ENCODE measurements at regions not wholly inside any gene's neighbourhood (a gene's known extent, or its start where the extent isn't known, plus 50 kb on each side); places are given as distances from the start of the nearest gene placed in this dataset.
A peak's percentile ranks its signal among the peaks of the same experiment; 100 is the strongest.

GRCh38 chr15:62378772-62379498, 213.8 kb upstream of the C2CD4B start:
- Histone ChIP-seq H3K4me3 (ENCODE audit: low read length) (no peak overlapping the region), H3K27ac (ENCODE audit: low read length) (no peak overlapping the region), H3K9me3 (ENCODE audit: control insufficient read depth, low read length) (no peaks in the 10 kb centered on the region), H3K4me1 (ENCODE audit: control insufficient read depth, insufficient read depth, low read length) (no peaks in the 10 kb centered on the region), H3K27me3 (ENCODE audit: control insufficient read depth, insufficient read depth) (no peaks in the 10 kb centered on the region)
- DNase-seq, result no peak
- intact Hi-C loops (cut with DNase I), result no loop called here
- ATAC-seq, result no peak
- WGBS, result 31% methylated on average over 5 of the region's 5 CpGs

- ATAC-seq (no peak), DNase-seq (no peak)
- 76% methylated on average over 4 of the region's 4 CpGs for WGBS
- Histone ChIP-seq H3K27me3 (ENCODE audit: control insufficient read depth, insufficient read depth) (no peaks in the 10 kb centered on the region), H3K4me3 (ENCODE audit: low read length) (no peak overlapping the region), H3K4me1 (ENCODE audit: control insufficient read depth, insufficient read depth, low read length) (no peaks in the 10 kb centered on the region), H3K27ac (ENCODE audit: low read length) (no peak overlapping the region), H3K9me3 (ENCODE audit: control insufficient read depth, low read length) (no peaks in the 10 kb centered on the region)
- intact Hi-C loops (cut with DNase I), result no loop called here
These were observed 214.9 kb upstream of the C2CD4B start for GRCh38 chr15:62380011-62380410.

- DNase-seq (no peak), ATAC-seq (no peak)
- WGBS, result 91% methylated on average over 1 of the region's 1 CpG
- Histone ChIP-seq H3K4me1 (ENCODE audit: control insufficient read depth, insufficient read depth, low read length) (no peaks in the 10 kb centered on the region), H3K9me3 (ENCODE audit: control insufficient read depth, low read length) (no peaks in the 10 kb centered on the region), H3K4me3 (ENCODE audit: low read length) (no peak overlapping the region), H3K27me3 (ENCODE audit: control insufficient read depth, insufficient read depth) (no peaks in the 10 kb centered on the region), H3K27ac (ENCODE audit: low read length) (no peak overlapping the region)
- intact Hi-C loops (cut with DNase I), result no loop called here
These were observed 217.0 kb upstream of the C2CD4B start for GRCh38 chr15:62382046-62382445.

- under 1% methylated on average over 74 of the region's 74 CpGs for WGBS
These were observed 225.1 kb upstream of the C2CD4B start, which contains the start of gene TLN2 for GRCh38 chr15:62389885-62390790. TLN2 (plus strand) TSS chr15:62390550.

GRCh38 chr15:62390791-62391640, 225.9 kb upstream of the C2CD4B start:
- peaks cover 6% of the 10 kb centered on the region for H3K4me1 ChIP-seq (ENCODE audit: control insufficient read depth, insufficient read depth, low read length)
- intact Hi-C loops (cut with DNase I), result loop anchor here (5.0 to 10.0 kb wide), 6 partner anchors 64 to 354 kb away; no protein-coding TSS in a partner anchor
- DNase-seq, result peak; percentile 60 to 80 (median 77)
- H3K9me3 ChIP-seq (ENCODE audit: control insufficient read depth, low read length), result no peaks in the 10 kb centered on the region
- ATAC-seq, result peak; percentile 69 to 73
- peak overlapping the region; percentile 92 for H3K4me3 ChIP-seq (ENCODE audit: low read length)
- H3K27me3 ChIP-seq (ENCODE audit: control insufficient read depth, insufficient read depth), result no peaks in the 10 kb centered on the region
- under 1% methylated on average over 62 of the region's 62 CpGs for WGBS
- H3K27ac ChIP-seq (ENCODE audit: low read length), result peak overlapping the region; percentile 49

More at GRCh38 chr15:62389885-62390790, 225.1 kb upstream of the C2CD4B start, which contains the start of gene TLN2:
- peak; percentile 72 to 90 (median 89) for DNase-seq
- ATAC-seq, result peak; percentile 90 to 92
- peak within 1 kb of the TSS; percentile 49 for H3K27ac ChIP-seq (ENCODE audit: low read length)
- H3K27me3 ChIP-seq (ENCODE audit: control insufficient read depth, insufficient read depth), result no peaks in the 10 kb centered on the region
- intact Hi-C loops (cut with DNase I), result loop anchor here (5.0 to 10.0 kb wide), 6 partner anchors 65 to 355 kb away; no protein-coding TSS in a partner anchor
- no peaks in the 10 kb centered on the region for H3K9me3 ChIP-seq (ENCODE audit: control insufficient read depth, low read length)
- peak within 1 kb of the TSS; percentile 92 for H3K4me3 ChIP-seq (ENCODE audit: low read length)
- peaks cover 6% of the 10 kb centered on the region for H3K4me1 ChIP-seq (ENCODE audit: control insufficient read depth, insufficient read depth, low read length)

GRCh38 chr15:62391641-62392262, 226.7 kb upstream of the C2CD4B start:
- under 1% methylated on average over 66 of the region's 66 CpGs for WGBS
- peak; percentile 58 to 86 (median 84) for DNase-seq
- no peaks in the 10 kb centered on the region for H3K27me3 ChIP-seq (ENCODE audit: control insufficient read depth, insufficient read depth)
- peak overlapping the region; percentile 49 for H3K27ac ChIP-seq (ENCODE audit: low read length)
- H3K9me3 ChIP-seq (ENCODE audit: control insufficient read depth, low read length), result no peaks in the 10 kb centered on the region
- H3K4me3 ChIP-seq (ENCODE audit: low read length), result peak overlapping the region; percentile 92
- H3K4me1 ChIP-seq (ENCODE audit: control insufficient read depth, insufficient read depth, low read length), result peaks cover 7% of the 10 kb centered on the region
- peak; percentile 88 to 91 for ATAC-seq
- intact Hi-C loops (cut with DNase I), result loop anchor here (5.0 to 10.0 kb wide), 6 partner anchors 63 to 353 kb away; no protein-coding TSS in a partner anchor

GRCh38 chr15:62392376-62392775, 227.3 kb upstream of the C2CD4B start:
- DNase-seq (peak; percentile 22 to 55 (median 54)), ATAC-seq (peak in 1 of 2 donors; percentile 28)
- H3K27ac ChIP-seq (ENCODE audit: low read length), result peak overlapping the region; percentile 49
- intact Hi-C loops (cut with DNase I), result loop anchor here (5.0 to 10.0 kb wide), 6 partner anchors 62 to 352 kb away; no protein-coding TSS in a partner anchor
- peak overlapping the region; percentile 92 for H3K4me3 ChIP-seq (ENCODE audit: low read length)
- no peaks in the 10 kb centered on the region for H3K9me3 ChIP-seq (ENCODE audit: control insufficient read depth, low read length)
- WGBS, result 19% methylated on average over 10 of the region's 10 CpGs
- peaks cover 9% of the 10 kb centered on the region for H3K4me1 ChIP-seq (ENCODE audit: control insufficient read depth, insufficient read depth, low read length)
- no peaks in the 10 kb centered on the region for H3K27me3 ChIP-seq (ENCODE audit: control insufficient read depth, insufficient read depth)

GRCh38 chr15:62393196-62393595, 228.1 kb upstream of the C2CD4B start:
- 82% methylated on average over 4 of the region's 4 CpGs for WGBS
- no peaks in the 10 kb centered on the region for H3K9me3 ChIP-seq (ENCODE audit: control insufficient read depth, low read length)
- no peak overlapping the region for H3K4me3 ChIP-seq (ENCODE audit: low read length)

GRCh38 chr15:62394079-62394478, 229.0 kb upstream of the C2CD4B start:
- peaks cover 9% of the 10 kb centered on the region for H3K4me1 ChIP-seq (ENCODE audit: control insufficient read depth, insufficient read depth, low read length)
- intact Hi-C loops (cut with DNase I), result loop anchor here (5.0 to 10.0 kb wide), 6 partner anchors 61 to 351 kb away; no protein-coding TSS in a partner anchor
- DNase-seq (no peak), ATAC-seq (no peak)
- H3K27me3 ChIP-seq (ENCODE audit: control insufficient read depth, insufficient read depth), result no peaks in the 10 kb centered on the region
- H3K9me3 ChIP-seq (ENCODE audit: control insufficient read depth, low read length), result no peaks in the 10 kb centered on the region
- H3K4me3 ChIP-seq (ENCODE audit: low read length), result no peak overlapping the region
- 41% methylated on average over 2 of the region's 2 CpGs for WGBS
- H3K27ac ChIP-seq (ENCODE audit: low read length), result no peak overlapping the region

More at GRCh38 chr15:62393196-62393595, 228.1 kb upstream of the C2CD4B start:
- intact Hi-C loops (cut with DNase I), result loop anchor here (5.0 to 10.0 kb wide), 6 partner anchors 62 to 352 kb away; no protein-coding TSS in a partner anchor
- Histone ChIP-seq H3K27ac (ENCODE audit: low read length) (no peak overlapping the region), H3K4me1 (ENCODE audit: control insufficient read depth, insufficient read depth, low read length) (peaks cover 9% of the 10 kb centered on the region), H3K27me3 (ENCODE audit: control insufficient read depth, insufficient read depth) (no peaks in the 10 kb centered on the region)
- ATAC-seq, result no peak
- no peak for DNase-seq

- intact Hi-C loops (cut with DNase I), result no loop called here
- no peak for ATAC-seq
- no peak for DNase-seq
- Histone ChIP-seq H3K4me1 (ENCODE audit: control insufficient read depth, insufficient read depth, low read length) (peaks cover 7% of the 10 kb centered on the region), H3K4me3 (ENCODE audit: low read length) (no peak overlapping the region), H3K27me3 (ENCODE audit: control insufficient read depth, insufficient read depth) (no peaks in the 10 kb centered on the region), H3K9me3 (ENCODE audit: control insufficient read depth, low read length) (no peaks in the 10 kb centered on the region), H3K27ac (ENCODE audit: low read length) (no peak overlapping the region)
- WGBS, result 66% methylated on average over 5 of the region's 5 CpGs
These were observed 235.7 kb upstream of the C2CD4B start for GRCh38 chr15:62400778-62401177.
